HG02852 (cell line): ENCODE measurements at regions not wholly inside any gene's neighbourhood (a gene's known extent, or its start where the extent isn't known, plus 50 kb on each side); places are given as distances from the start of the nearest gene placed in this dataset.

Experiments used
- ATAC-seq: cut with Tn5 transposase; IDR thresholded peaks from one replicate; pipeline ENCODE4 v1.9.1; 2021; ENCODE audit warnings: mild to moderate bottlenecking, moderate library complexity; ENCODE audit not compliant: unreplicated experiment

- no peak for ATAC-seq
Measured at GRCh38 chr16:85429776-85430522, 183.2 kb upstream of the GSE1 start.

- no peak for ATAC-seq
Measured at GRCh38 chr16:85430523-85431421, 182.3 kb upstream of the GSE1 start.

GRCh38 chr16:85431431-85432124, 181.5 kb upstream of the GSE1 start:
- ATAC-seq, result no peak

GRCh38 chr16:85432606-85433005, 180.5 kb upstream of the GSE1 start:
- ATAC-seq, result no peak

- no peak for ATAC-seq
Measured at GRCh38 chr16:85433477-85433876, 179.6 kb upstream of the GSE1 start.

GRCh38 chr16:85435286-85435685, 177.8 kb upstream of the GSE1 start:
- ATAC-seq, result no peak

GRCh38 chr16:85435700-85436099, 177.4 kb upstream of the GSE1 start:
- ATAC-seq, result no peak

GRCh38 chr16:85436207-85436606, 176.9 kb upstream of the GSE1 start:
- no peak for ATAC-seq

- ATAC-seq, result no peak
Measured at GRCh38 chr16:85436636-85437165, 176.4 kb upstream of the GSE1 start.

- no peak for ATAC-seq
Measured at GRCh38 chr16:85437166-85438052, 175.7 kb upstream of the GSE1 start.

- no peak for ATAC-seq
Measured at GRCh38 chr16:85438981-85439685, 174.0 kb upstream of the GSE1 start.

GRCh38 chr16:85440744-85441143, 172.4 kb upstream of the GSE1 start:
- ATAC-seq, result no peak

GRCh38 chr16:85441189-85441889, 171.8 kb upstream of the GSE1 start:
- no peak for ATAC-seq

- no peak for ATAC-seq
Measured at GRCh38 chr16:85441890-85442670, 171.0 kb upstream of the GSE1 start.

- ATAC-seq, result no peak
Measured at GRCh38 chr16:85443116-85443515, 170.0 kb upstream of the GSE1 start.

- no peak for ATAC-seq
Measured at GRCh38 chr16:85443531-85443930, 169.6 kb upstream of the GSE1 start.

GRCh38 chr16:85445064-85445778, 167.9 kb upstream of the GSE1 start:
- ATAC-seq, result no peak
